CD4-positive, alpha-beta T cell treated with Interleukin-10 for 1 hour (primary cell): ENCODE measurements at regions not wholly inside any gene's neighbourhood (a gene's known extent, or its start where the extent isn't known, plus 50 kb on each side); places are given as distances from the start of the nearest gene placed in this dataset.
"Not testable (repeated sequence)": the region's sequence is repeated elsewhere in the genome, so short reads cannot be mapped to it uniquely, and the experiment has no call there.

Experiments used
- DNase-seq: peaks from one replicate; pipeline ENCODE4 v3.0.0-alpha.2; 2020

DNA sequence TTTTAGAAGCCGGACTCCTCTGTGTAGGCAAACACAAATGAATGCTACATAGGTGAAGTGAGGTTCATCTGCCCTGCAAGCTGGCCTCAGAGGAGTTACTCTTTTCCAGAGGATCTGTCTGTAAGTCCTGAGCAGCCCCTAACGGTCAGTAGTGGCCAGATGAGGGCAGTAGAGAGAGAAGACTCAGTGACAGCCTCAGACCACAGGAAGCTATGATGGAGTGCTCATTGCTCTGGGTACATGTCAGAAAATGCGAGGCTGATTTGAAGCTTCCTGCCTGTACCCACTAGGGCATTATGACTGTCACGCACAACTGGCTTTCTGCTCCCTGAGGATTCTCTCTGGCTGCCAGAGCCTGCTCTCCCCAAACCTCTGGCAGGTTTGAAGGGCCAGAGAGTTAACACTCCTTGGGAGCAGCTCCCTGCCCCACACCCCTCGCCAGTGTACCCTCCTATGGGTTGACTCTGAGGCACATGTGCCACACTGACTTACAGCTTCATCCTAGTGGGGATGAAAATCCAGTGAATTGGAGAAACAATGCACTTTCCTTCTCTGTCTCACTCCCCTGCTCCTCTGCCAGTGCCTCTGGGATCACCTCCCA, 141.5 kb downstream of the GABRG2 start:
- DNase-seq = no peak

DNA sequence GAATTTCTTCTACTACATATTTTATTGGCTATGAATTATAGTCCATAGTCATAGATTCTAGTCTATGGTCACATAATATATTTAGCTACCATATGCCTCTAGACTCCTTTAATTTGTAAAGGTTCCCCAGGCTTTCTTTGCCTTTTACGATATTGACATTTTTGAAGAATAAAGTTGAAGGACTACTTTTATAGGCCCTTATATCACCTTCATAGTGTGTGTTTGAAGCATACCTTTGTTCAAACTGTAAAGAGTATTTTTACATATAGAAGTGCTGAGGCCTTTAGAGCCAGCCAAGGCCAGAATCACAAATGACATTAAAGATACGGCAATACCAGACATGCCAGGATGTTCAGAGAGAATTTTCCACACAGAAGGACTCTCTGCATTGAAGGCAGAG, 147.0 kb downstream of the GABRG2 start:
- DNase-seq = no peak

DNA sequence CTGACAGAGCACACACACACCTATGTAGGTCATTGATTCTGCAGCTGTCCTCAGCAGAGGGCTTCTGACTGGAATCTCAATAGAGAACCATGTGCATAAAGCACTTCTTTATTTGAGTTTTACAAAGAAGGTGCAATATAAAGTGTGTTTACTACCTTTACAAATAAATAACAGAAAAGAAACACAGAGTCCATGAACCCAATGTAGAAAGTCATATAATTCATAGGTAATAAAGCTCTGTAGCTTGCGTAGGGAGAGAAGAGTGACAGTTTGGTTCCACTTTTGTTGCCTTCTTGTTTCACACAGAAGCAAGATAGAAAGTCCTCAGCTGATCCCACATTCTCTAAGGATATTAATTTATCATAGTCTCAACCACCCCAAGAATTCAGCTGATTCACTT, 149.5 kb downstream of the GABRG2 start:
- DNase-seq = no peak

DNA sequence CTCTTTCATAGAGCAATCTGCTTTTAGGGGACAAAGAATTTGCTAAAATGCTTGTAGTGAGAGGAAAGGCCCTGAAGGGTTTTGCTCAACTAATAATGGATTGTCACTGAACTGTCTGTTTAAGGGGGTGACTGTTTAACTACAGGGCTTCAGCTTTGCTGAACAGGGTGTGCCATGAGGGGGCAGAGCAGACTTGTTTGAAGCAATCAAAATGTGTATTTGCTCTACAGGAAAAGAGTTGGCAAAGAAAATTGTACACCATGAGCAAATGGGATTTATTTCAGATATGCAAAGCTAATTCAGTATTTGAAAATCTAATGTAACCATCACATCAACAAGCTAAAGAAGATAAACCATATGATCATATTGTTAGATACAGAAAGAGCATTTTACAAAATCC, 154.3 kb downstream of the GABRG2 start:
- no peak for DNase-seq

DNA sequence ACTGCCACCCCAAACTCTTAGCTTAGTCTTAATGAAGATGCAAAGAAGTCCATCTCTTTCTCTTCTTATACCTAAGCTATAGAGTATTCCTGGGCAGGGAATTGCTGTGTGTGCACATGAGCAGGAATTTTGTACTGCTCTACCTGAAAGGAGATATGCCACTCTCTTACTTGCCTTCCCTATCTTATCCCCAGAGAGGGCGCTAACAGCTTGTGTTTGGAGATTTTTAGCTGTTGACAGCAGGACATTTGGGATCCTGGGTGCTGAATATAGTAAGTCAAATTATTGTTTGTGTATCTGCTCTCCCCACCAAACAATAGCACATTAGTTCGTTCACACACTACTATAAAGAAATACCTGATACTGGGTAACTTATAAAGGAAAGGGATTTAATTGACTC, 159.5 kb downstream of the GABRG2 start:
- DNase-seq = no peak

DNA sequence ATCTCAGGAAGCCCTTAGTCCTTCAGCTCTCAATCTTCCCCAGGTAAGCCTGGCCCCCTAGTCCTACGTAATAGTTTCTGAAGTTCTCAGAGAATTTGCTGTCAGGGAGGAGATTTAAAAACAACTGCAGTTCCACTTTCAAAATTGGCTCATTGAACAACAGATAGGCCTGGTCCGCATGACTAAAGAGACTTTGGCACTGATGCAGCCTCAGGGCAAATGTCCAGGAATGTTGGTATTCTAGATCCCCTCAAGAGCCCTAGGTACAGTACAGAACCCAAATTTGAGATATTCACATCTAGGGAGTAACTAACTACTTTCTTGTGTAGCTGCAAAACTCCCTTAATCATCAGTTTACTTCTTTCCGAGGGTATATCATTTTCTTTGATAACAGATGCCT, 162.8 kb downstream of the GABRG2 start:
- DNase-seq = no peak

- no peak for DNase-seq
These were observed 163.9 kb downstream of the GABRG2 start for GRCh38 chr5:162231522-162231921.

GRCh38 chr5:162240734-162241133, 173.2 kb downstream of the GABRG2 start:
- no peak for DNase-seq

GRCh38 chr5:162242416-162242815, 174.8 kb downstream of the GABRG2 start:
- DNase-seq = no peak

GRCh38 chr5:162243651-162244050, 176.1 kb downstream of the GABRG2 start:
- DNase-seq = no peak

GRCh38 chr5:162248107-162248713, 180.6 kb downstream of the GABRG2 start:
- DNase-seq = no peak

DNA sequence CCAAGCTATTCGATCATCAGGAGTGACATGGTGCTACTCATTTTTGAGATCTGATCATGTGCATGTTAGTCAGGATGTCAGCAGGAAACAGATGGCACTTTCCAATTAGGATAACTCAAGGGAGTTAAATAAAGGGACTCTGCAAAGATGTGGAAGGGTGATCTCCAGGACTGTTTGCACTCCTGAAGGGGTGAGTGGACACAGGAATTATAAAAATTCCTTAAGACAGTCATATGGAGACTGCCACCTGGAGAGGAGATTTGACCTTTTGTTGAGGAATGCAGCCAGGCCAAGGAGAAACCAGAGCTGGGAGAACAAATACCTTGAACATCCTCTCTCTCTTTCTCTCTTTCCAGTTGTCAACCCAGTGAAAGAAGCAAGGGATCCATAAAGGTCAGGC, 189.1 kb downstream of the GABRG2 start:
- DNase-seq = no peak

DNA sequence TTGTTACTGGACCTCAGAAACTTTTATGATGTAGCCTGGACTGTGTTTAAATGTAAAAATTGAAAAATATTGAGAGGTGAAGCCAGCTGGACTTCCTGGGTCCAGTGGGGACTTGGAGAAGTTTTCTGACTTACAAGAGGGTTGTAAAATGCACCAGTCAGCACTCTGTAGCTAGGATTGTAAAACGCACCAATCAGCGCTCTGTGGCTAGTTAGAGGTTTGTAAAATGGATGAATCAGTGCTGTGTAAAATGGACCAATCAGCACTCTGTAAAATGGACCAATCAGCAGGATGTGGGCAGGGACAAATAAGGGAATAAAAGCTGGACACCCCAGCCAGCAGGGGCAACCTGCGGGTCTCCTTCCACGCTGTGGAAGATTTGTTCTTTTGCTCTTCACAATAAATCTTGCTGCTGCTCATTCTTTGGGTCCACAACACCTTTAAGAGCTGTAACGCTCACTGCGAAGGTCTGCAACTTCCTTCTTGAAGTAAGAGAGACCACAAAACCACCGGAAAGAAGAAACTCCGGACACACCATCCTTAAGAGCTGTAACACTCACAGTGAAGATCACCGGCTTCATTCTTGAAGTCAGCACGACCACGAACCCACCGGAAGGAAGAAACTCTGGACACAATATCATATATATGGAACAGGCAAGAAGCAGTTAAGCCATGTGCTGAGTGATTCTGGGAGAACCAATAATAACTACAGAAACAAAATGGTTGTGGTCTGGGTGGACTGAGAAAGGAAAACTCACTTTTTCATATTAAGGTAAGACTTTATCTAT, 201.3 kb downstream of the GABRG2 start:
- DNase-seq = no peak

DNA sequence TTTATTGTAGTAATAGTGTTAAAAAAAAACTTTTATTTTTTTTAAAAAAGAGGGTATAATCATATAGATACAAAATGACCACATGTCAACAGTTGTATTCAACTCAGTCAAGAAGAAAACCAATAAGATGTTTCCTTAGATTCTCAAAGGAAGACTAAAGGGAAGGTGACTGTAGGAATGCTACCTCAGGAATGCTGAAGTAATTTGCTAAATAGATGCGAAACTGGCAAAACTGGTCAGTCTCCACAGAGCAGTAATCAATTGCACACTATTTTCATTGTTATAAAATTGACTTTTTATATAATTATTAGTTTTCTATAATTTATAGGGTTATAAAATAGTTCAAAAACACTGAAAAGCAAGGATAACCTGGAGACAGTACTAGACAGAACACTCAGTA, 204.8 kb downstream of the GABRG2 start:
- DNase-seq = no peak

GRCh38 chr5:162274679-162275078, 207.1 kb downstream of the GABRG2 start:
- no peak for DNase-seq

GRCh38 chr5:162275387-162275786, 207.8 kb downstream of the GABRG2 start:
- not testable (repeated sequence) for DNase-seq

DNA sequence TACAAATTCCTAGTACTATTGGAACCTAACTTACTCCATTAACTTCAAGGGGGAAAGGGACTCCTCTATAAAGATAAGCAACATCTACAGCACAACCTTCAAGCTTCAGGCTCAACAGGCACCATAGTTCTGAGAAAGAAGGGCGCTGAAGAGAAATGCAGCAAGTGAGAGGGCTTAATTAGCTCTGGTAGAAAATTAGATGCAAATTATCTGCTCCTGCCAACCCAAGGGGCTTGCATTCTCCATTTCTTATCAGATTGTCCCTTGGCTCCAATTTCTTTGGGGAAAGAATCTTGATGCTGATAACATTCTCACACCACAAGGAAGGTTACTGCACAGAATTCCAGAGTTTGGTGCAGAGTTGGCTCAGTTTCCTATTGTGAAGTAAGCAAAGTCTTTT, 214.6 kb downstream of the GABRG2 start:
- no peak for DNase-seq

- no peak for DNase-seq
These were observed 216.0 kb downstream of the GABRG2 start for GRCh38 chr5:162283609-162284008.

GRCh38 chr5:162288647-162289296, 221.2 kb downstream of the GABRG2 start:
- no peak for DNase-seq

- no peak for DNase-seq
These were observed 221.9 kb downstream of the GABRG2 start for GRCh38 chr5:162289489-162289888.

DNA sequence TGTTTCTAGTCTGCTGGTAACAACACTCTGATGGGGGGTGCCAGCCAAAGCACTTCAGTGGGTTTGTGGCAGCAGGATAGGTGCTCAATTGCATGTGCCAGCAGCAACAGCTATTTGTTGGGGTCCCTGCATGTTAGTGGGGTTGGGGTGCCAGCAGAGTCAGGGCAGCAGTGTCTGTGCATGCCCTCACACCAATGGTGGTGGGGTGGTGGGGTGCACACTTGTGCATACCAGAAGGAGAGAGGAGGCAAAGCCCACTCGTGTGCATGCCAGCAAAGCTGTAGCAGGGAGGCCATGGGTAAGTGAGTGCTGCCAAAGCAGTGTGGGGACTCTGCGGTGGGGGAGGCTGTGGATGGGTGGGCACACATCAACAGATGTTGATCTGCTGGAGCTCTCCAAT, 232.2 kb downstream of the GABRG2 start:
- DNase-seq = no peak

GRCh38 chr5:162301356-162301755, 233.8 kb downstream of the GABRG2 start:
- no peak for DNase-seq

DNA sequence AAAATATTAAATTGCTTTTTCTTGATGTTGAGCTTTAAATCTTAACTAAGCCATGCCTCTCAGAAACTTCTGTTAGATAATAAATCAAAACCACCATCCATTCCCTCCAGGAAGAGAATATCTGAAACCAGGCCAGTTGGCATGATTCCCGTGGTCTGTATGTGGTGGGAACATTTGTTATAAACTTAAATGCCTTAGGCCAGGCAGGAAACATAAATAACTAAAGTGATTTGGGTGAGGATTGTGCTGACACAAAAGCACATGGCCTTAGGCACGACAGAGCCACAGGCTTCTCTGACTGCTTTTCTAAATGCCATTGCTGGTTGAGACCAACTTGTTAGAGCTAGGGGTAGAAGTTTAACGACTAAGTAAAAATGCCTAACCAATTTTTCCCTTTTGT, 255.9 kb downstream of the GABRG2 start:
- DNase-seq = no peak

DNA sequence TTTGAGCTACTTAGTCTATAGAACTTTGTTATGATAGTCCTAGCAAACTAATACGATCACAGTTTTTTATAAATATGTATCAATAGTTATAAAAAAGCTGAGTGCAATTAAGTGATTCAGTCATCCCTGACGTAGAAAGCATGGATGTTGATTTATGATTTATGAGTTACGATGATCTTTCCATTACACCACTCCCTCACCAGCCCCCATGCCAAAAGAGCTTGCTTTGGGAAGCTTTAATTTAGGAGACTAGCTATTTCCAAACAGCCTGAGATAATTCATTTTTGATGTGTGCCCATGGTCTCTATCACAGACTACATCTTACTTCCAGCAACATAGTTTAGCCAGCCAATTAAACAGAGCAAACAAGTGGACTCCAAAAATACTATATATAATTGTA, 256.8 kb downstream of the GABRG2 start:
- DNase-seq = no peak
